ENCODE measurements at regions not wholly inside any gene's neighbourhood (a gene's known extent, or its start where the extent isn't known, plus 50 kb on each side); places are given as distances from the start of the nearest gene placed in this dataset.
"Not testable (repeated sequence)": the region's sequence is repeated elsewhere in the genome, so short reads cannot be mapped to it uniquely, and the experiment has no call there.

DNA sequence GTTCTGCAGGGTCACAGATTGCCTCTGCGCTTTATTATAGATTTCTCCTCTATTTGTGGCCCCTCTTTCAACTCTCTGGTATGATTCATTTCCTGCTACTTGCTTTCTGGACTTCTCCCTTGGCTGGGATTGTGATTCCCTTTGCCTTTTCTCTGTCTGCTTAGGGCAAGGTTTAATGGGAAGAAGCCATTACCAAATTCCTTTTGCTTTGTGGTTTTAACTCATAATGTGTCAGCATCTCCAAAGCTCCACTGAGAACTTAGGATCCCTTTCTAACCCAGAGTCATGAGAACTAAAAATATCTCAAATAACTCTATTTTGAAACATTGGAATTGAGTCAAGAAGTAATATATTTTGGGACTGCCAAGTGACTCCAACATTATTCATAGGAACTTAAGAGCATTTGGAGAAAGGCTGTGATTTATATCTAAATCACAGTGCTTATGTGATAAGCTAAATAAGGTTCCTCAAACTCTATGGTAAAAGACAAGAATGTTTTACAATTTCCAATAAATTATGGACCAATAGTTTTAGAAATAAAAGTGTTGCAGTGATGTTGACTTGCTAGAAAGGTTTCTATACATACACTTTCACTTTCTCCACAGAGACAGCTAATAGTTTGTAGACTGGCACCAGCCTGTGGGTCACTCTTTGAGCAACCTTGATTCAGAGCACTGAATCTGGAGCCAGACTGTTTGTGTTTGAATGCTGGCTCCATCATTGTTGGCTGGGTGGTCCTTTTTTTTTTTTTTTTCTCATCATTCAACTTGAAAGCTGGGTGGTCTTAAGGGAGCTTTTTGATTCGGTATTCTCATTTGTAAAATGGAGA, 93.9 kb downstream of the DACT1 start:
- no peak for DNase-seq

DNA sequence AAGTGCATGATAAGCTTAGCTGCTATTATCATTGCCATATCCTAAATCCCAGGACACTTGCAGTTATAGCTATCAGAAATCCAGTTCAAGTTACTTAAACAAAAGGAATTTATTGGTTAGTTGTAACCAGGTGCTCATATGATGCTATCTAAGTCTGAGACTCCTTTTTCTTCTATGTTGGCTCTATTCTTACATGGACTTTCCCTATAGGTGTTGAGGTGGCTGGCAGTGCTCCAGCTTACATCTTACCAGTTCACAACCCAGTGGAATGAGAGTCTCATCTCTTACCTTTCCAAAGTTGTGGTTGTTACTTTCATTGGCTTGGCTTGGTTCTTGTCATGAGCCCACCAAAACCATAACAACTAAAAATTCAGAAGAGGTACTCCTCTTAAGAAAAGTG, 94.6 kb downstream of the DACT1 start:
- DNase-seq, result no peak

DNA sequence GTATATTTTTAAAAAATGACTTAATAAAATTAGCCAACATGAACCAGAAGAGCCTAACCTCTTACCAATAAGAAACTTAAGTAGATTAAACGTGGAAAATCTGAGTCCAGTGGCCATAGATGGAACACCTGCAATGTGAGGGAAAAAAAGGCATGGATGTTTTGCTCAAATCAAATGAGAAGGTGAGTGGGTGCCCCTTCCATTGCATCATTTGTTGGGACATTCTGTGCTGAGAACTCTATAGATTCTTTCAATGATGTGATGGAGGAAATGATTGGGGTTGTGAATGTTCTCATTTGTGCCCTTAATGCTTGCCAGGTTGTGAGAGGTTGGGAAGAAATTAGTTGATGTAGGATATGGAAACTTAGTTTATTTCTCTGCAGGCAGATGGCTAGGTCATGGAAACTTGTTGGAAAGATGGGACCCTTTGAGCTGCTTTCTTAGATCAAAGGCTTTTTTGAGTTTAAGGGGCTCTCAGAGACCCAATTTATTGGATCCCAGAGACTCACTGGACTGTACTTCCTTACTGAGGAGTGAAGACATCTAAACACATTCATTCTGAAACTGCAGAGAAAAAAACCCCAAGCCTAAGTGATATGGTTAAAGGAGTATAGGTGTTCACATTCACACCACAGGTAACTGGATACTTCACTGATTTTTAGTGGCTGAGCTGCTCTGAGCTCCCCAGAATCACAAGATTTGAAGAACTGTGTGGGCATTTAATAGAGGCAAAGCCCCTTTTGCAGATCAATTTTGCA, 95.9 kb downstream of the DACT1 start:
- no peak for DNase-seq

DNA sequence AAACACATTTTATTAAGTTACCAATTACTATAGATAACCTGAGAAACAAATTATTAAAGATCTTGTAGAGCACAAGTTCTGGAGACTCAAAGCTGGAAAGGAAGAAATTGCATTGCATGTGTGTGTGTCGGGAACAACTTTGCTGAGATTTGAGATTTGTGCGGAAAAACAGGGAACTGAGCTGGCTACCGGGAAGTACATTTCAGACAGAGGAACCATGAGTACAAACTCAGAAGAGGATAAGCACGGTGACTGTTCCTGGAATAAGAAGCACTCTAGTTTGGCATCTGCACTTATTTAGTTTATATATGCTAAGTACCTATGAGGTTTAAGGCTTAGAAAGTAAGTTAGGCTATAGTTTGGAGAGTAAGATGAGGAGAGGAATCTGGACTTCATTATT, 97.8 kb downstream of the DACT1 start:
- no peak for DNase-seq

DNA sequence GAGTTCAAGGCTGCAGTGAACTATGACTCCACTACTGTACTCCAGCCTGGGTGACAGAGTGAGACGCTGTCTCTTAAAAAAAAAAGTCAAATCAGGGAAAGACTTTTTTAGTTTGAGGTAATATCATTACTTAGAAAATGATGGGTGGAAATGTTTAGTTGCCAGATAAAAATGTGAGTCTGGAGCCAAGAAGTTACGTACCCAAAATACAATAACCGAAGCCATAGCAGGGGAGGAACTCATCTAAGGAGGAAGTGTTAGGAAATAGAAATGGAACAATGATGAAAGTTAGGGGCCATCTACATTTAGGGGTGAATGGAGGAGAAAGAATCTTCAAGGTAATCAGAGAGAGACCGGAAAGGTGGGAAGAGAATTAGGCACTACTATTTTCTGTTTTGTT, 98.8 kb downstream of the DACT1 start:
- no peak for DNase-seq

DNA sequence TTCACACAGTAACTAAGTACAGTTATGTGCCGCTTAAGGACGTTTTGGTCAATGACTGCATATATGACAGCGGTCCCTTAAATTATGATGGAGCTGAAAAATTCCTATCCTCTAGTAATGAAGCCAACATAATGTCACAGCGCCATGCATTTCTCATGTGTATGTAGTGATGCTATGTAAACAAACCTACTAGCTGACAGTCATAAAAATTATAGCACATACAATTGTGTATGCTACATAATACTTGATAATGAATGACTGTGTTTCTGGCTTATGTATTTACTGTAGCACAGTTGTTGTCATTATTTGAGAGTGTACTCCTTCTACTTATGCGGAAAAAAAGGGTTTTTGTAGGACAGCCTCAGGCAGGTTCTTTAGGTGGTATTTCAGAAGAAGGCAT, 99.7 kb downstream of the DACT1 start:
- peak in 1 of 2 experiments; percentile 12 for DNase-seq

DNA sequence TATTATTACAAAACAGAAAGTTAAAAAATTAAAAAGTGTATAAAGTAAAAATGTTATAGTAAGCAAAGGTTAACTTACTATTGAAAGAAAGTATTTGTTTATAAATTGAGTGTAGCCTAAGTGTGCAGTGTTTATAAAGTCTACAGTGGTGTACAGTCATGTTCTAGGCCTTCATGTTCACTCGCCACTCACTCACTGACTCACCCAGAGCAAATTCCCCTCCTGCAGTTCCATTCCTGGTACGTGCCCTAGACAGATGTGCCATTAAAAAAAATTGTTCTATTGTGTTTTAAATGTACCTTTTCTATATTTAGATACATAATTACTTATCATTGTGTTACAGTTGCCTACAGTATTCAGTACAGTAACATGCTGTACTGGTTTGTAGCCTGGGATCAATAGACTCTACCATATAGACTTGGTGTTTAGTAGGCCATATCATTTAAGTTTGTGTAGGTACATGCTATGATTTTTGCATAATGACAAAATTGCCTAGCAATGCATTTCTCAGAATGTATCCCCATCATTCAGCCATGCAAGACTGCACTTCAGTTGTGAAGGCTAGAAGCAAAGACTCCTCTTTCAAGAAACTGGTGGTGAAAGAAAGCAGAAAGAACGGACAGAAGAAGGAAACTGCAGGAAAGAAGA, 100.6 kb downstream of the DACT1 start:
- DNase-seq, result no peak

DNA sequence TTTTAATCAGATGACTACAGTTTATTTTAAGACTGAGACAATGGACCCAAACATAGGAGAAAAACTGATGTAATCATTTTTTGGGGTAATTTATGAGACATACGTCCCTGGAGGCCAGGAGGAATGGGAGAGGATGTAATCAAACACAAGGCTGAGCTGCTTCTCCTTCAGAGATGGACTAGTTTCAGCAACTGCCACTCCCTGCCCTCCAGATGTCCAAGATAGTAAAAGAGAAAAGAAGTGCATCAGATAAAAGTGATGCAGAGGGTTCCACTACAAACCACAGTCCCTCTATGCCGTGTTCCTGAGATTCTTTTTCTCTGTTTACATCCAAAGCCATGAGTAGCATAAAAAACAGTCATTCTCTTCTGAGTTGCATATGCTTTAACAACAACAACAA, 101.1 kb downstream of the DACT1 start:
- no peak for DNase-seq

DNA sequence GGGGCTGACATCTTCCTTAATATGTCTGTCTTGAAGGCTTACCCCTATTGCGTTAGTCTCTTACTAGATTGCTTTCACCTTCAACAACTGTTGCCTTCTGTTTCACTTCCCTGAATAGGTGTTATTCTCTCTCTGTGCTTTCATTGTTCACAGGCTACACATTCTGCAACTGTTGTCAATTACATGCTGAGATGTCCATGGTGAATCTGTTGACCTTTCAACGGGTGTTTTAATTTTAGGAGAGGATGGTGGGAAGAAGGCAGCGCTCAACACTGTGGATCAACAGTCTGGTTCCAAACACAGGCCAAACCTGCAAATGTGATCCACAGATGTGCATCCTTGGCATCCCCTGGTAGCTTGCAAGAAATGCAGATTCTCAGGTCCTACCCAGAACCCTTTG, 101.9 kb downstream of the DACT1 start:
- DNase-seq, result no peak

DNA sequence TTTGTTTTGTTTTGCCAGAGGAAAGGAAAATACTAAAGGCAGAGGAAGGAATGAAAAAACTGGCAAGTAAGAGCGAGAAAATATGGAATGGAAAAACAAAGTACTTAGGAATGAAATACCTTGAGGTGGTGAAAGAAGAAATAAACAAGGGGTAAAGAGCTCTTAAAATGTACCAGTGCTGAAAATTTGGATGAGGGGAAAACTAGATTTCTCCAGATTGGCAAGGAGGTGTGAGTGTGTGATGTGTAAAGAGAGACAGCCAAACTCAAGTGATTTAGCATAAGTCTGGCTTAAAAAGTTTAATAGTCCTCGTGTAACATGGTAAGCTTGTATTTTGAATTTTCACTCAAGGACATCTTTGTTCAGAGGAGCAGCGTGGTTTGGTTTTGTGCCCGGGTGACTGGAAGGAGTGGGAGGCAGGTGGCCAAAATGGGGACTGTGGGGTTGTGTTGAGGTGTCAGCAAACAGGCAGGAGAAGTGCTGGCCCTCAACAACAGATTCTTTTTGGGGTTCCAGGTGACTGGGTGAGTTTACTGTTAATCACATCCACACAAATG, 102.7 kb downstream of the DACT1 start:
- DNase-seq, result no peak

DNA sequence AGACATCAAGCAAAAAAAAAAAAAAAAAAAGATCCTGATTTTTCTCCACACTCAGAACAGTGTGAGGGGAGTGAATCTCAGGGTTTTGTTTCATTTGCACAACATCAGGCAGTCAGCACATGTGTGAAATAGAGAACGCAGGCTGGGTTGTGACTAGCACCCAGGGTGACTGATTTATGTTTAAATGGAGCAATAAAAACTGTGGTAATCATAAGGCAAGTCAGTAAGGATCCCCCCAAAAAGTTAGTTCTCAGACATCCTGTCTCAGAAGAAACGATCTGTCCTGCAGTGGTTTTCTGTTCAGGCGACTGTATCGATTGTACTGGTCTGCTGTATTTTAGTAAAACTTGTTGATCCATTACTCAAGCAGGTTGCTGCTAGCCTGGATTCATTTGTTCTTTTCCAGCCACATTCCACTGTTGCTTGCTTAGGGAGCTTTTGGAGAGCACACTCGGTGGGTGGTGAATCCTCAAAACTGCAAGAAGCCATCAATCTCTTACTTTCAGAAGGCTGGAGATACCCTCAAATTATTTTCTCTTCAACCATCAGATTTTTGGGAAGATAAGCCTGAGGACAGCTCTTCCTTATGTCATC, 107.1 kb downstream of the DACT1 start:
- DNase-seq, result no peak

DNA sequence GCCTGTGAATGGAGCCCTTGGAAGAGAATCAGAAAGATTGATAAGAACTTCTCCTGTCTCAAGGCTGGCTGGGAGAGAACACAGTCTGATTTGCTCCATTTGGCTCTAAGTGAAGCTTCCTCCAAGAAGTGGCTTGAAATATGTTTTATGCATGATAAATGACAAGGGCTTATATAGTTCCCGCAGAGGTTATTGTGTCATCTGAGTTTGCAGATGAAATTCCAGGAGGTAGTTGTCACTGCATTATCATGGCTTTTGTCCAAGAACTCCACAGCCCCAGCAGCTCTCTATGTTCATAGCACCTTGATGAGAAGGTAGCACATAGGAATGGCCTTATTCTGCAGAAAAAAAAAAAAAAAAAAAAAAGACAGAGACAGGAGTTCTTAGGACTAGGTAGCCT, 108.5 kb downstream of the DACT1 start:
- no peak for DNase-seq

DNA sequence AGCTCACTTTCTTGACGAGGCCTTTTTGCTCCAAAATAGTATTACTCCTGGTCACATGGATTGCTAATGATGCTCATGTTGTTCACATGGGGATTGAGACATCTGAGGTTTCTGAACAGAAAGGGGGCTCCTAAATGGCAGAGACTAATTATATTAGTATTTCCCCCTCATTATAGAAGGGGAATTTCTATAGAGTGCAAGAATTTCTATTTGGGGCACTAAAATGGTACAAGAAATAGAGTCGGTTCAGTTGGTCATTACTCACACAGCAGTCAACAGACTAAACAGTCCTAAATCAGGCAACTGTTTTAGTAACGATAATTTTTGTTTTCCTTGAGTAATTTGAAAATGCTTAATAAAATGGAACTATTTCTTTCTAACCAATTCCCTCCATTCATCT, 108.9 kb downstream of the DACT1 start:
- DNase-seq, result no peak

DNA sequence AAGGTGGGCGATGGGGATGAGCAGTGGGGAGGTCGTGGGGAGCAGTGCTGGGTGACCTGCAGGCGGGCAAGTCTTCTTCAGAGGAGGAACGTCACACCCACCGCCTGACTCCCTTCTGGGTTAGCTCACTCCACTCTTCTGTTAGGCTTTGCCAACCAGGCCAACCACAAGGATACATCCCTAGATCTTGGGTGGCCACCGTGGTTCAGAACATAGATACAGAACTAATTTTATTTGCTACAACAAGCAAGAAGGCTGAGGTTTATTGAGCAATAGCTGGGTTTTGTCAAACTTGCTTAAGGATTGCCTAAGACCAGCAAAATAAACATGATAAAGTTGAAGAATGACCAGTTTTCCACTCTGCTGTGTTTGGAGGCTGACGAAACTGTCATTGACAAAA, 109.4 kb downstream of the DACT1 start:
- DNase-seq, result no peak

DNA sequence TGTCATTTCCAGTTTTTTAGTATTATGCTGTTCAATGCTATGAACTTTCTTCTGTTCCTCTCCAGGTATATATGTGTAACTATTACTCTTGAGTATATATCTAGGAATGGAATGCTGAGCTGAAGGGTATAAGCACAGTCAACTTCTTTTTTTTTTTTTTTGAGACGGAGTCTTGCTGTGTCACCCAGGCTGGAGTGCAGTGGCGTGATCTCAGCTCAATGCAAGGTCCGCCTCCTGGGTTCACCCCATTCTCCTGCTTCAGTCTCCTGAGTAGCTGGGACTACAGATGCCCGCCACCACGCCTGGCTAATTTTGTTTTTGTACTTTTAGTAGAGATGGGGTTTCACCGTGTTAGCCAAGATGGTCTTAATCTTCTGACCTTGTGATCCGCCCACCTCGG, 110.5 kb downstream of the DACT1 start:
- DNase-seq, result not testable (repeated sequence)

DNA sequence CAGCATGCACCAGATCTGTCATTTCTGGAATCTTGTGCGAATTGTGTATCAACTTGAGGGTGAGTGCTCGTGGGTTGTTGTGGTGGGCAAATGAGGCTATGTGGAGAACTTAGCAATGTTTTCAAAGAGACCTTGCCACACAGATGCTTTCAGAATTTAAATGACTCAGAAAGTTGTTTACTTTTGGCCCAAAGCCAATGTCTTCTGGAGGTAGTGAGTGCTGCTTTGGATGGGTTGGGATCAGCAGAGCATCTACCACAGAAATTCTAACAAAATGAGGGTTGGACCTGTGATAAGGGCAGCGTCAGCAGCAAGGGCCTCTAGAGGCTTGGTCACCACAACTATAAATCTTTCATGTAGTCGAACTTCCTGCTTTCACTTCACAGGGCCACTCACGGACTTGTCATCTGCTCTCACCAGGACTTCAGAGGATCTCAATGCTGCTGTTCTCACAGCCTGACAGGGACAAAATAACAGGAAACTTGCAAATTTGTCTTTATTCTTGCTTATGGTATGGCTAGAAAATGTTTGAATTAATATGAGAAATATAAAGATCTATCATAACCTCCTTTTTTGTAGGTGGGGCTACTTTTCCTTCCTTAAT, 111.4 kb downstream of the DACT1 start:
- DNase-seq, result peak; percentile 40 to 49

DNA sequence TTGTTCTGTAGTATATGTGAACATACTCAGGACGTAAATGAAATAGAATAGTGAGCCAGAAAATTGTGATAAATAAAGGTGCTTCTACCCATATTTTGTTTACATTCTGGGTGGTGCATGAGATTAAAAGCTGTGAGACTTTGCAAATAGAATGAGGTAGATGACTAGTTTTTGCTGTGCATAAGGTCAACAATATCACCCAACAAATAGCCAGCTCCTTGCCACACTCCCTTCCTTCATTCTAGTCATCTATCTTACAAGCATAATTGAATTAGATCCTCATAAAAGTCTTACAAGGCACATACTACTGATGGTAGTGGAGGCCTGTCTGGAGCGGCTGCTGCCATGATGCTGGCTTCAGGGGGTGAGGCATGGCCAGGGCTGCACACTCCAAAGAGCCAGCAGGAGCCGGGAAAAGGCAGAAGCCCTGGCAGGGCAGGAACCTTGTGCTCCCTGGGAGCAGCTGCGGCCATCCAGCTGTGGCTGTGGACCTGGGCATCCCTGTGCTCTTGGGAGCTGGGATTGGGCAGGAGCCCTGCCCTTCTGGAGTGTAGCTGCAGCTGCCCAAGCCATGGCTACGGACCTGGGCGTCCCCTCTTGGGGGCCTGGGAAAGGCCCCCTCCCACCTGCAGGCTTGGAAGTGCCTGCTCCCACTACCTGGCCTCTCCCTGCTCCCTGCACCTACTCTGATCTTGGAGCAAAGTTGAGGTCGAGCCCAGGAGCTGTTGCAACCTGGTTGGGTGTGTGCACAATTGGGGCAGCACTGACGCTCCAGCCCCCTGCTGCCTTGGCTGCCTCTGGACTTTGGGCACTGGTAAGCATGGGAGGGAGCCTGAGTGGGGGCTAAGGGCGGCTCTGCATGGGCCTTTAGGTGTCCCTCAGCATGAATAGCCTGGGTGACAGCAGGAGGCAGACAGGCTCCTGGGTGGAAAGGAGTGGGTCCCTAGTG, 112.8 kb downstream of the DACT1 start:
- DNase-seq, result no peak

DNA sequence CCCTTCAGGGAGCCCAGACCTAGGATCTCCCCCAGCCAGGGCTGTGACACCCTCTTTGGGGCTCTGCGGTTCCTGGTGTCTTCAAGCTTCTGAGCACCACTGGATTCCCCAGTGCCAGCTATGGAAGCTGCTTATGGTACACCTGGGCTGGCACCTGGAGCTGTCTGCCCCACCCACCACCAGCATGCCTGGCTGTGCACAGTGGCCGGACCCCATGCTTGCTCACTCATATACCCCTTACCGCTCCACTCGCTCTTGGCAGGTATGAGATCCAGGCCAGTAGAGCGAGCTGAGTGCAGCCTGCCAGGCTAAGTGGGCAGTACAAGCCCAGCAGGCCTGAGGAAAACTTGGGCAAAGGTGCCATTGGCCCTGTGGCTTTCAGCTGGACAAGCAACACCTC, 114.0 kb downstream of the DACT1 start:
- no peak for DNase-seq

DNA sequence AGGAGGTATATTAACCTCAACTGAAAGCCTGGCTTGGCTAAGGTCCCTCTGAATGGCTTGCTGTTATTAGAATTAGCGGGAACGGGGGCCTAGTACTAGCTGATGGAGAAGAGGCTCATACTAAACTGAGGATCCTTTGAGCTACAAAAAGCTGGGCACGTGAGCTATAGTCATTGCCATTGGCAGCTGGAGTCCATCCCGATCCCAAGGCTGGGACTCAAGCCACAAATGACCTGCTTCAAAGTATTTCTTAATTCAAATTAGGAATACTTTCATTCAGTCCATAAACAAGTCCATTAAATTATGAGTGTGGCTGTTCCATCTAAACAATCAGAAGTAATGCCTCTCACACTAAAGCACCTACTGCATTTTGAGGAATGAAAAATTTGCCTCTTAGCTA, 114.5 kb downstream of the DACT1 start:
- no peak for DNase-seq

DNA sequence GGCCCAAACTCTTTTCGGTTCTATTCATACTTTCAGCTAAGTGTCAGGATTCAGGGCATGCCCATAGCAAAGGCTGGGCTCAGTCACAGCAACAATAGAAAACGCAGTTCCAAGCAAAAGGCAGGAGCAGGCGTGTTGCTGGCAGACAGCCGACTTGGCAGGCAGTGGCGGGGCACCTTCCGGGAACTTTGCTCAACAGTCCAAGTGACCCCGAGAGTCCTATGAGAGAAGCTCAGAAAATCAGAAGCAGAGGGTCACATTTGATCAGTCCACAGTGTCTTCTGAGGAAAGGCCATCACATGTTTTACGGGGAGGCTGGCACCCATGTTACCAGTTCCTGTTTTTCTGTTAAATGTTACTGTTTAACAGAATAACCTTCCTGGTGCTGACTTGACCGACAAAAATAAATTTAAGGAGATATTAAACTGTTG, 115.0 kb downstream of the DACT1 start:
- DNase-seq, result peak; percentile 55 to 77

Data from SHP77 (cell line).